ENCODE measurements at regions not wholly inside any gene's neighbourhood (a gene's known extent, or its start where the extent isn't known, plus 50 kb on each side); places are given as distances from the start of the nearest gene placed in this dataset.

DNA sequence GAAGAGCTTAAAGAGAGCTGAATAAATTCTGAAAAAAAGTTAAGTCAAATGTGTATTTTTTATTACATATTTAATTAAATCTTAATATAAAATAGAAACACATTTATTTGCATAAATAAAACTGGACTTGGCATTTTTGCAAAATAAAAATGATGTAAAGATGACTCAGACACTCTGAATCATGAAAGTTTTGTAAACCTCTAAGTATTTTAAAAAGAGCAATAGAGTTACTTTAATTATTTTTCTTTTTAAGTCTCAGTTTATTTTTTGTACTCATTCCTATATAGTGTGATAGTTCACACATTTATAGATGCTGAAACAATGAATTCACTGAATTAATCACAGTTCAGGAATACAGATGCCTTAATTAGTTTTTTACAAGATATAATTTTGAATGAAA is 109.9 kb upstream of the DTNA start:
- Mint-ChIP-seq H3K36me3 (ENCODE audit: low read depth) (no peaks in the 10 kb centered on the region), H3K27me3 (ENCODE audit: insufficient read depth) (no peaks in the 10 kb centered on the region), H3K4me1 (ENCODE audit: low read depth) (no peaks in the 10 kb centered on the region), H3K27ac (no peak overlapping the region), H3K9me3 (no peaks in the 10 kb centered on the region), H3K4me3 (no peak overlapping the region)
- intact Hi-C loops (cut with micrococcal nuclease): no loop called here
- DNase-seq (ENCODE audit: low spot score): no peak

DNA sequence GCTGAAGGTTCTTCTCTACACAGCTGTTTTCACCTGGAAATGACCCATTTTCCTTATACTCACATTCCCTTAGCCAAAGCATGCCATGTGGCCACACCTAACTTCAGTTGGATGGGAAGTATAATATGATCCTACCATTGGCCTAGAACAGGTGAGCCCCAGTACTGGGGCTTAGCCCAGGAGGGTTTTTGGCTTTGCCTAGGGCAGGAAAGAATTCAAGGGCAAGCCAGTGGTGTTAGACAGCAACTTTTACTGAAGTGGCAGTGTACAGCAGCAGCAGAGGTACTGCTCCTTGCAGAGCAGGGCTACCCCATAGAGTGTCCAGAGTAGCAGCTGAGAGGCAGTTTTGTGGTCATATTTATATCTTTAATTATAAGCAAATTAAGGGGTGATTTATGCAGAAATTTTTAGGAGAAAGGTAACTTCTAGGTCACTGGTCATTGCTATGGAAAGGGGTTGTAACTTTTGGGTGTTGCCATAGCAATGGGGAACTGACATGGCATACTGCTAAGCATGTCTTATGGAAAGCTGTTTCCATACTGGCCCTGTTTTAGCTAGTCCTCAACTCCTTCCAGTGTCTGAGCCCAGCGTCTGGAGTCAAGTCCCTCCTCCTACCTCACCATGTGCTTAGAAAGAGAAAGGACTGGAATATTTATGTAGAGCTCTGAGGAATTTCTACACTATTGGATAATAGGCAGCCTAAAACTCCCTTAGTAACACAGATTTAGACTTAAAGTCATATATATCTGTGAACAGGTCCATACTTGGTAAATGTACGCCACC is 109.0 kb upstream of the DTNA start:
- no peak overlapping the region for H3K4me3 Mint-ChIP-seq
- H3K27ac Mint-ChIP-seq: no peak overlapping the region
- H3K36me3 Mint-ChIP-seq (ENCODE audit: low read depth): no peaks in the 10 kb centered on the region
- H3K4me1 Mint-ChIP-seq (ENCODE audit: low read depth): no peaks in the 10 kb centered on the region
- no peaks in the 10 kb centered on the region for H3K27me3 Mint-ChIP-seq (ENCODE audit: insufficient read depth)
- intact Hi-C loops (cut with micrococcal nuclease): no loop called here
- no peak for DNase-seq (ENCODE audit: low spot score)
- no peaks in the 10 kb centered on the region for H3K9me3 Mint-ChIP-seq

DNA sequence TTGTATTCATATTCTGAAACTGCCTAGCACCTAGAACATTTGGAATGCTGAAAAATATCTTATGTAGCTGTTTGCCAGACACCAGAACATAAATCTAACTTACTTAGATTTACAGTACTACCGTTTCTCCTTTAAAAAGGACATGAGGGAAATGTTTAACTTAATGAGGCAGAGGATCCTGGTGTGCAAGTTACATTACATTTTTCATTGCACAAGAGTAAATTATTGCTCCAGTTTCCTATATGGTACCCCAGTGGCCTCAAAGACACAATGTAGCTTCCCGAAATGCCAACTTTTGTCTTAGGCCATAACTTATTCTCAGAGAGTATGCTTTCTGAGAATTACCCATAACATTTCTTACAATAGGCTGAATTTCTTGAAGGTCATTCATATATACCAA is 105.5 kb upstream of the DTNA start:
- intact Hi-C loops (cut with micrococcal nuclease): no loop called here
- Mint-ChIP-seq H3K9me3 (no peaks in the 10 kb centered on the region), H3K27me3 (ENCODE audit: insufficient read depth) (no peaks in the 10 kb centered on the region), H3K27ac (no peak overlapping the region), H3K36me3 (ENCODE audit: low read depth) (no peaks in the 10 kb centered on the region), H3K4me3 (no peak overlapping the region), H3K4me1 (ENCODE audit: low read depth) (no peaks in the 10 kb centered on the region)
- DNase-seq (ENCODE audit: low spot score): no peak

DNA sequence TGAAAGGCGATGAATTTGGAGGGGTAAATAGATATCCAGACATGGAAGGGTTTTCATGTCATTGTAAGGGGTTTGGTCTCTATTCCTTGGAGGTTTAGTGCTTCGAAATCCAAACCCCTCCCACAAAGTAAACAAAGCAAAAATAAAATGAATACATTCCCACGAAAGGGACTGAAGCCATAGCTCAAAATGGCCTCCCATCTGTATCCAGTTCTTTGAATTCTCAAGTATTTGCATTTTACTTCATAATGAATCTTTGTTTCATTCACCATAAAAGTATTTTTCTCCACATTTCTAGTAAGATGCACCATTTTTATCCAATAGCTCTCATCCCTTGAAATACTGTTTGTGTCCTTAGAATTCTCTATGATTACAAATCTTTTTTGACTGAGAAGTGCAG is 103.2 kb upstream of the DTNA start:
- H3K36me3 Mint-ChIP-seq (ENCODE audit: low read depth): no peaks in the 10 kb centered on the region
- H3K27me3 Mint-ChIP-seq (ENCODE audit: insufficient read depth): no peaks in the 10 kb centered on the region
- no peak for DNase-seq (ENCODE audit: low spot score)
- intact Hi-C loops (cut with micrococcal nuclease): no loop called here
- H3K4me1 Mint-ChIP-seq (ENCODE audit: low read depth): no peaks in the 10 kb centered on the region
- H3K9me3 Mint-ChIP-seq: no peaks in the 10 kb centered on the region
- H3K27ac Mint-ChIP-seq: no peak overlapping the region
- H3K4me3 Mint-ChIP-seq: no peak overlapping the region

GRCh38 chr18:34608064-34608463 is 102.0 kb upstream of the DTNA start:
- Mint-ChIP-seq H3K9me3 (no peaks in the 10 kb centered on the region), H3K27ac (no peak overlapping the region), H3K27me3 (ENCODE audit: insufficient read depth) (no peaks in the 10 kb centered on the region), H3K4me3 (no peak overlapping the region), H3K4me1 (ENCODE audit: low read depth) (no peaks in the 10 kb centered on the region), H3K36me3 (ENCODE audit: low read depth) (no peaks in the 10 kb centered on the region)
- no peak for DNase-seq (ENCODE audit: low spot score)
- intact Hi-C loops (cut with micrococcal nuclease): no loop called here

DNA sequence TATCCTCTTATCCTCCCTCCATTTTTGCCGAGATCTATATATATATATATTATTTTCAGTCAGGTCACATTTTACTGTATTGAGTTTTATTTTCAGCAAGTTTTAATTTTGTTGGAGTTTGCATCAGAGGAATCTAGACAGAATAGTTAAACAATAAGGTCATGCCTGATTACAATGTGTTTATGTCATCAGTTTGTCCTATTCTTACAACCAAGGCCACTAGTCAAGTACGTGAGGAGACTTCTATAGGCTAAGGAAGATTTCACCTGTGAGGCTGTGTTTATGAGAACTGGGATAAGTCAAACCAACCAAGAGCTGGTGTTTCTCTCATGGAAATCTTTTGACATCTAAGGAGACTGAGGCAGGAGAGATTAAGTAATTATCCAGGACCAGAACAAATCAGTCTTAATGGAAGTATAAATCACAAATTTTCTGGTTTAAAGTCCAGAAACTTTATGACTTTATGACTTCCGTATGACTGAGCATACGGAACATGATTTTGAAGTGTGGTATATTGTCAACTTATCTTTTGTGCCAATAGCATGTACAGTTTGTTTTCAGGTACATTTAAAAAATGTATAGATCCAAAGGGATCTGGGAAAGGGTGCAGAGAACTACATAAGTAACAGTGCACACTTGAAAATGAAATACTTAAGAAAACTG is 100.0 kb upstream of the DTNA start:
- H3K27me3 Mint-ChIP-seq (ENCODE audit: insufficient read depth): no peaks in the 10 kb centered on the region
- H3K9me3 Mint-ChIP-seq: no peaks in the 10 kb centered on the region
- H3K4me1 Mint-ChIP-seq (ENCODE audit: low read depth): no peaks in the 10 kb centered on the region
- H3K27ac Mint-ChIP-seq: no peak overlapping the region
- H3K4me3 Mint-ChIP-seq: no peak overlapping the region
- intact Hi-C loops (cut with micrococcal nuclease): no loop called here
- no peak for DNase-seq (ENCODE audit: low spot score)
- H3K36me3 Mint-ChIP-seq (ENCODE audit: low read depth): no peaks in the 10 kb centered on the region

DNA sequence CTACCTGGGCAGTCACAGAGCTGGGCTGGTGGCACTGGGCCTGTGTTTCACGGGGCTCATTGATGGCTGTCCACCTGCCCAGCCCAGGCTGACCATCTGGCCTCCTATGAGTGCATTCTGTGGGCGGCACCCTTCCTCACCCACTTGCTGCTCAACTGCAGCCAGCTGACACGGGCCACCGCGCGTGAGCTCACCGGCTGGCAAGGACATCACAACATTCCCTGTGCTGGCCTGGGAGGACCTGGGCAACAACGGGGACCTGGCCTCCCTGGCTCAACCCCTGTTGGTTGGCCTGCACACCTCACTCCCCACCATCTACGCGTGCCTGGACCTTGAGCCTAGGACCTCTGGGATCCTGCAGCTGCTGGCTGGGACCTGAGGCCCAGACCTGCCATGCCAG is 98.2 kb upstream of the DTNA start:
- no peak for DNase-seq (ENCODE audit: low spot score)
- H3K4me3 Mint-ChIP-seq: no peak overlapping the region
- H3K27me3 Mint-ChIP-seq (ENCODE audit: insufficient read depth): no peaks in the 10 kb centered on the region
- H3K27ac Mint-ChIP-seq: no peak overlapping the region
- no peaks in the 10 kb centered on the region for H3K9me3 Mint-ChIP-seq
- intact Hi-C loops (cut with micrococcal nuclease): no loop called here
- no peaks in the 10 kb centered on the region for H3K36me3 Mint-ChIP-seq (ENCODE audit: low read depth)
- H3K4me1 Mint-ChIP-seq (ENCODE audit: low read depth): no peaks in the 10 kb centered on the region

- H3K36me3 Mint-ChIP-seq (ENCODE audit: low read depth): no peaks in the 10 kb centered on the region
- no peaks in the 10 kb centered on the region for H3K4me1 Mint-ChIP-seq (ENCODE audit: low read depth)
- DNase-seq (ENCODE audit: low spot score): no peak
- H3K27ac Mint-ChIP-seq: no peak overlapping the region
- no peak overlapping the region for H3K4me3 Mint-ChIP-seq
- intact Hi-C loops (cut with micrococcal nuclease): no loop called here
- no peaks in the 10 kb centered on the region for H3K27me3 Mint-ChIP-seq (ENCODE audit: insufficient read depth)
- peaks cover 14% of the 10 kb centered on the region for H3K9me3 Mint-ChIP-seq
These were observed 89.7 kb upstream of the DTNA start for GRCh38 chr18:34620258-34620861.

- H3K36me3 Mint-ChIP-seq (ENCODE audit: low read depth): no peaks in the 10 kb centered on the region
- no peaks in the 10 kb centered on the region for H3K4me1 Mint-ChIP-seq (ENCODE audit: low read depth)
- H3K27me3 Mint-ChIP-seq (ENCODE audit: insufficient read depth): no peaks in the 10 kb centered on the region
- H3K9me3 Mint-ChIP-seq: peaks cover 14% of the 10 kb centered on the region
- no peak overlapping the region for H3K27ac Mint-ChIP-seq
- no peak for DNase-seq (ENCODE audit: low spot score)
- intact Hi-C loops (cut with micrococcal nuclease): no loop called here
- H3K4me3 Mint-ChIP-seq: no peak overlapping the region
These were observed 86.5 kb upstream of the DTNA start for GRCh38 chr18:34623557-34623956.

DNA sequence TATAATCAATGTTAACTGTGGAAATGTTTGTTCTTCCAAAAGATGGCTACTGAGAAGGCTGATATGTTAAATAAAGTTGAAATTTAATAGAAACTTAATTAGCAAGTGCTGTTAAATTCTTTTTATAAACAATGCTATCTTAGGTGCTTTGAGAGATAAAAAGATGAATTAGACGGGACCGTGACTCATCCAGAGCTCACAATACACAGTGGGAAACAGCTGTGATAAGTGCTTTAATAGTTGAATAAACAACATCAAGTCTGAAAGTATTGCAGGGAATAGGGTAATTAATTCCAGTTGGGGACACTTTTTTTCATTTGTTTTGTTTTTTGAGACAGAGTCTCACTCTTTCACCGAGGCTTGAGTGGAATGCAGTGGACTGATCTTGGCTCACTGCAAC is 85.5 kb upstream of the DTNA start:
- peaks cover 14% of the 10 kb centered on the region for H3K9me3 Mint-ChIP-seq

GRCh38 chr18:34626404-34627136 is 83.5 kb upstream of the DTNA start:
- H3K36me3 Mint-ChIP-seq (ENCODE audit: low read depth): no peaks in the 10 kb centered on the region

More for the DNA sequence above, 85.5 kb upstream of the DTNA start:
- intact Hi-C loops (cut with micrococcal nuclease): no loop called here
- Mint-ChIP-seq H3K27ac (no peak overlapping the region), H3K4me3 (no peak overlapping the region), H3K27me3 (ENCODE audit: insufficient read depth) (no peaks in the 10 kb centered on the region), H3K36me3 (ENCODE audit: low read depth) (no peaks in the 10 kb centered on the region), H3K4me1 (ENCODE audit: low read depth) (no peaks in the 10 kb centered on the region)
- DNase-seq (ENCODE audit: low spot score): no peak

DNA sequence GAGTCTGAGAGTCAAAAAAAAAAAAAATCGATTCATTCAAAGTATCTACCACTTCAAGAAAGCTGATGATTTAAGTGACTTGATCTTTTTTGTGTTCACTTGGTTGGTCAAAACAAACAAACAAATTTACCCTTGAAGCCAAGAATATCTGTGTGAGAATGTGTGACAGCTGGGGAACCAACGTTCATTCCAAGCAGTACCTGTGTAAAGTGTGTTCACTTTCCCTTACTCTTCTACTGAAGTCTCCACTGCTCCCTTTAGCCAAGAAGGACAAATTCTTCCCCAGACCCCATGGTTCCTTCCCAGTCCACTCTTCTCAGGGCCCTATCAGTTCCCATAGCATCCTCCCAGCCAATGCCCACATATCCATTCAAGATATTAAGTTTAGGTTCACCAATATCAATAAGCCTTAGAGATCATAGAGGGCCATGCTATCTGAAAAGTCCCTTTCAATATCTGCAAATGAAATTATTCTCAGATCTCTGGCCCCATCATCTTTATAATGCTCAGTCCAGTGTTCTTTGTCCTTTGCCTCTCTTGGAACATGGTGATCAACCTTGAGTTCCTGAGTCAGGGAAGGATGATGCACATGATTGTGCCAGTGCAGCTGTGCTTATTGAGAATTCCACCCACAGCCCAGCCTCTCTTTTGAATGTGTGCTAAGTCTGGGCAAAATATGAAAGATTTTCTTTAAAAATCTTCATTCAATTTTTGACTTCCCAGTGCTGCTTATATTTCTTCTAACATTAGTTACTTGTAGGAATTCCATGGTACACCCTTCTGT is 82.8 kb upstream of the DTNA start:
- intact Hi-C loops (cut with micrococcal nuclease): no loop called here
- H3K27me3 Mint-ChIP-seq (ENCODE audit: insufficient read depth): no peaks in the 10 kb centered on the region
- H3K4me1 Mint-ChIP-seq (ENCODE audit: low read depth): no peaks in the 10 kb centered on the region
- no peak for DNase-seq (ENCODE audit: low spot score)
- H3K27ac Mint-ChIP-seq: no peak overlapping the region
- H3K36me3 Mint-ChIP-seq (ENCODE audit: low read depth): no peaks in the 10 kb centered on the region
- no peak overlapping the region for H3K4me3 Mint-ChIP-seq
- no peaks in the 10 kb centered on the region for H3K9me3 Mint-ChIP-seq

More at GRCh38 chr18:34626404-34627136, 83.5 kb upstream of the DTNA start:
- Mint-ChIP-seq H3K9me3 (peaks cover 4% of the 10 kb centered on the region), H3K4me3 (no peak overlapping the region), H3K4me1 (ENCODE audit: low read depth) (no peaks in the 10 kb centered on the region), H3K27me3 (ENCODE audit: insufficient read depth) (no peaks in the 10 kb centered on the region), H3K27ac (no peak overlapping the region)
- no peak for DNase-seq (ENCODE audit: low spot score)
- intact Hi-C loops (cut with micrococcal nuclease): no loop called here
